ENCODE measurements at regions not wholly inside any gene's neighbourhood (a gene's known extent, or its start where the extent isn't known, plus 50 kb on each side); places are given as distances from the start of the nearest gene placed in this dataset.

GRCh38 chr6:15927531-15928225 is 201.2 kb upstream of the MYLIP start:
- Histone ChIP-seq H3K9ac (ENCODE audit: extremely low read depth, insufficient read length, low read length) (no peak overlapping the region), H2BK5ac (ENCODE audit: insufficient read length, low read length) (no peak overlapping the region), H2BK12ac (ENCODE audit: insufficient read length, low read depth, low read length) (no peak overlapping the region), H3K4ac (ENCODE audit: low read depth, low read length) (no peak overlapping the region), H3T11ph (ENCODE audit: low read length) (no peak overlapping the region), H2AFZ (ENCODE audit: low read length) (no peak overlapping the region), H4K5ac (ENCODE audit: insufficient read length, low read depth, low read length) (no peak overlapping the region), H3K4me2 (ENCODE audit: insufficient read depth, insufficient read length, low read length) (no peak overlapping the region), H3K14ac (ENCODE audit: insufficient read depth, low read length) (no peak overlapping the region), H2BK120ac (ENCODE audit: low read depth, low read length, poor library complexity, severe bottlenecking) (no peak overlapping the region), H3K23me2 (ENCODE audit: insufficient read length, low read depth, low read length, poor library complexity, severe bottlenecking) (no peaks in the 10 kb centered on the region), H3K9me3 (ENCODE audit: control insufficient read depth, low read depth, low read length) (peaks cover 6% of the 10 kb centered on the region), H3K56ac (ENCODE audit: insufficient read length, low read depth, low read length) (no peak overlapping the region), H2AK5ac (ENCODE audit: insufficient read length, low read length) (no peak overlapping the region), H3K23ac (ENCODE audit: insufficient read length, low read depth, low read length) (no peak overlapping the region), H3K79me2 (ENCODE audit: insufficient read depth, low read length) (no peaks in the 10 kb centered on the region), H4K20me1 (ENCODE audit: control insufficient read depth, insufficient read depth, insufficient read length) (no peaks in the 10 kb centered on the region), H3K79me1 (ENCODE audit: insufficient read depth, low read depth, low read length, poor library complexity, severe bottlenecking) (no peaks in the 10 kb centered on the region), H3K18ac (ENCODE audit: insufficient read length, low read depth, low read length) (no peak overlapping the region), H2BK20ac (ENCODE audit: low read depth, low read length, poor library complexity, severe bottlenecking) (no peak overlapping the region), H3K27me3 (ENCODE audit: insufficient read depth, low read length) (no peaks in the 10 kb centered on the region), H3K27ac (ENCODE audit: insufficient read length, low read depth, low read length) (no peak overlapping the region), H4K91ac (ENCODE audit: insufficient read length, low read depth, low read length) (no peak overlapping the region), H2BK15ac (ENCODE audit: low read depth, low read length) (no peak overlapping the region), H3K4me1 (ENCODE audit: insufficient read depth, low read length) (no peaks in the 10 kb centered on the region), H4K8ac (replicated peaks; ENCODE audit: insufficient read length, low read depth, low read length) (no peak overlapping the region)
- no peak overlapping the region for H3K27ac Mint-ChIP-seq
- H3K9me3 Mint-ChIP-seq, result peaks cover 36 to 41% of the 10 kb centered on the region in 2 experiments
- H3K4me3 Mint-ChIP-seq, result no peak overlapping the region
- no CpG with 5 or more reads among the region's 2 CpGs for WGBS (ENCODE audit: extremely low coverage, insufficient read length, low lambda C conversion rate)
- H3K4me1 Mint-ChIP-seq, result peaks cover 2% of the 10 kb centered on the region in 2 experiments; a peak in 3 of 4 replicates
- no peaks in the 10 kb centered on the region for H3K27me3 Mint-ChIP-seq (ENCODE audit: low read depth)
- no peak for DNase-seq
- TF ChIP-seq CTCF (conservative IDR thresholded peaks at IDR 0.05), result no peak
- peaks cover 34 to 46% (median 38%) of the 10 kb centered on the region in 3 experiments for H3K36me3 Mint-ChIP-seq (ENCODE audit: insufficient read depth in 1 of 3, low read depth in 3 of 3)
